ENCODE measurements at regions not wholly inside any gene's neighbourhood (a gene's known extent, or its start where the extent isn't known, plus 50 kb on each side); places are given as distances from the start of the nearest gene placed in this dataset.

DNA sequence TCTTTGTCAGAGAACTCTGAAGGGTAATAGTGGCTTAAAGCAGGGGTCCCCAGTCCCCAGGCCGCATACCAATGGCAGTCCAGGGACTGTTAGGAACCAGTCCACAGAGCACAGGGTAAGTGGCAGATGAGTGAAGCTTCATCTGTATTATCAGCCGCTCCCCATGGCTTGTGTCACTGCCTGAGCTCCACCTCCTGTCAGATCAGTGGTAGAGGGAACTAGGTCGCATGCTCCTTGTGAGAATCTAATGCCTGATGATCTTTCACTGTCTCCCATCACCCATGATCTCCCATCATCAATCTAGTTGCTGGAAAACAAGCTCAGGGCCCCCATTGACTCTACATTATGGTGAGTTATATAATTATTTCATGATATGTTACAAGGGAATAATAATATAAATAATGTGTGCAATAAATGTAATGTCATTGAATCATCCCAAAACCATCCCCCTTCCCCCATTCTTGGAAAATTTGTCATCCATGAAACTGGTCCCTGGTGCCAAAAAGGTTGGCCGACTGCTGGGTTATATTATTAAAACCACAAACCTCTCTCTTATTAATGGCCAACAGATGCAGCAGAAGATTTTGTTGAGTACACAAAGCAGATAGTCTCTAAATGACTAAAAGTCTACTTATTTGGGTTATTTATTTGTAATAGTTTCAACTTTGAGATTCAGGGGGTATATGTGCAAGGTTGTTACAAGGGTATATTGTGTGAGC is 782.7 kb downstream of the CDH11 start:
- no peaks in the 10 kb centered on the region for H3K27me3 ChIP-seq (replicated peaks; ENCODE audit: insufficient read depth, low read length)
- no peaks in the 10 kb centered on the region for H3K79me2 ChIP-seq (ENCODE audit: low read length)
- H3K9me2 ChIP-seq (replicated peaks; ENCODE audit: insufficient read depth, low read length) = no peaks in the 10 kb centered on the region
- no peak overlapping the region for H3K27ac ChIP-seq (ENCODE audit: low read length)
- no peak overlapping the region for H2AFZ ChIP-seq (ENCODE audit: low read length)
- no peaks in the 10 kb centered on the region for H3K4me1 ChIP-seq (ENCODE audit: low read length)
- no peaks in the 10 kb centered on the region for H3F3A ChIP-seq (ENCODE audit: insufficient read depth, low read length)
- no peak for DNase-seq
- no peak overlapping the region for H3K4me2 ChIP-seq (ENCODE audit: low read depth, low read length)
- TF ChIP-seq EZH2phosphoT487 (IDR thresholded peaks at IDR 0.05; ENCODE audit: low read length) = no peak
- no peak for TF ChIP-seq EZH2 (optimal IDR thresholded peaks at IDR 0.05; ENCODE audit: low read depth, low read length)
- TF ChIP-seq, protein P1, sequence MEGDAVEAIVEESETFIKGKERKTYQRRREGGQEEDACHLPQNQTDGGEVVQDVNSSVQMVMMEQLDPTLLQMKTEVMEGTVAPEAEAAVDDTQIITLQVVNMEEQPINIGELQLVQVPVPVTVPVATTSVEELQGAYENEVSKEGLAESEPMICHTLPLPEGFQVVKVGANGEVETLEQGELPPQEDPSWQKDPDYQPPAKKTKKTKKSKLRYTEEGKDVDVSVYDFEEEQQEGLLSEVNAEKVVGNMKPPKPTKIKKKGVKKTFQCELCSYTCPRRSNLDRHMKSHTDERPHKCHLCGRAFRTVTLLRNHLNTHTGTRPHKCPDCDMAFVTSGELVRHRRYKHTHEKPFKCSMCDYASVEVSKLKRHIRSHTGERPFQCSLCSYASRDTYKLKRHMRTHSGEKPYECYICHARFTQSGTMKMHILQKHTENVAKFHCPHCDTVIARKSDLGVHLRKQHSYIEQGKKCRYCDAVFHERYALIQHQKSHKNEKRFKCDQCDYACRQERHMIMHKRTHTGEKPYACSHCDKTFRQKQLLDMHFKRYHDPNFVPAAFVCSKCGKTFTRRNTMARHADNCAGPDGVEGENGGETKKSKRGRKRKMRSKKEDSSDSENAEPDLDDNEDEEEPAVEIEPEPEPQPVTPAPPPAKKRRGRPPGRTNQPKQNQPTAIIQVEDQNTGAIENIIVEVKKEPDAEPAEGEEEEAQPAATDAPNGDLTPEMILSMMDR (IDR thresholded peaks at IDR 0.05; ENCODE audit: low read length) = no peak
- no peaks in the 10 kb centered on the region for H3K36me3 ChIP-seq (replicated peaks; ENCODE audit: insufficient read depth, low read length)
- H3K9me3 ChIP-seq (replicated peaks; ENCODE audit: insufficient read depth, low read length) = no peaks in the 10 kb centered on the region
- no peak overlapping the region for H3K9ac ChIP-seq (ENCODE audit: low read length)
- no peaks in the 10 kb centered on the region for H4K20me1 ChIP-seq (ENCODE audit: insufficient read depth, low read length)
- no peak overlapping the region for H3K4me3 ChIP-seq (ENCODE audit: low read length)

DNA sequence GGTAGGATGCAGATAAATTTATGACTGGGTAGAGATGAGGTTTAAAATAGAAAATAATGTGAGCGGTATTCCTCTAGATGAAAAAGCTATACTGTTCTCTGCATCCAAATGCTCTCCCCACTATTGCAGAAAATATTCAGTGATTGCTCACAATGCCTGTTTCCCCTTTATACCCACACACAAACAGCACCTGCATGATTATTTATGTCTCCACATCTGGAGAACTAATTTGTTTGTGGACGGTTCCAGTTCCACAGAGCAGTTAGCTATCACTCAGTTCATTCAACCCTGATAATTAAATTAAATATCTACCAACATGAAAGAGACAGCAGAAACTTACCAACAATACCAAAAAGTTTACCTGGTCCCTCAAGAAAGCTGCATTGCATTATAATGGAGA is 800.0 kb downstream of the CDH11 start:
- no peaks in the 10 kb centered on the region for H3K4me1 ChIP-seq (ENCODE audit: low read length)
- H3K9ac ChIP-seq (ENCODE audit: low read length) = no peak overlapping the region
- H3K36me3 ChIP-seq (replicated peaks; ENCODE audit: insufficient read depth, low read length) = no peaks in the 10 kb centered on the region
- H3K27me3 ChIP-seq (replicated peaks; ENCODE audit: insufficient read depth, low read length) = no peaks in the 10 kb centered on the region
- H4K20me1 ChIP-seq (ENCODE audit: insufficient read depth, low read length) = no peaks in the 10 kb centered on the region
- no peaks in the 10 kb centered on the region for H3K9me3 ChIP-seq (replicated peaks; ENCODE audit: insufficient read depth, low read length)
- H3K4me3 ChIP-seq (ENCODE audit: low read length) = no peak overlapping the region
- H3F3A ChIP-seq (ENCODE audit: insufficient read depth, low read length) = no peaks in the 10 kb centered on the region
- no peak overlapping the region for H3K27ac ChIP-seq (ENCODE audit: low read length)
- H3K9me2 ChIP-seq (replicated peaks; ENCODE audit: insufficient read depth, low read length) = no peaks in the 10 kb centered on the region
- no peak overlapping the region for H3K4me2 ChIP-seq (ENCODE audit: low read depth, low read length)
- TF ChIP-seq EZH2 (optimal IDR thresholded peaks at IDR 0.05; ENCODE audit: low read depth, low read length) (no peak), EZH2phosphoT487 (IDR thresholded peaks at IDR 0.05; ENCODE audit: low read length) (no peak)
- TF ChIP-seq, protein P1 (IDR thresholded peaks at IDR 0.05; ENCODE audit: low read length) = no peak
- no peak for DNase-seq
- H3K79me2 ChIP-seq (ENCODE audit: low read length) = no peaks in the 10 kb centered on the region
- H2AFZ ChIP-seq (ENCODE audit: low read length) = no peak overlapping the region

DNA sequence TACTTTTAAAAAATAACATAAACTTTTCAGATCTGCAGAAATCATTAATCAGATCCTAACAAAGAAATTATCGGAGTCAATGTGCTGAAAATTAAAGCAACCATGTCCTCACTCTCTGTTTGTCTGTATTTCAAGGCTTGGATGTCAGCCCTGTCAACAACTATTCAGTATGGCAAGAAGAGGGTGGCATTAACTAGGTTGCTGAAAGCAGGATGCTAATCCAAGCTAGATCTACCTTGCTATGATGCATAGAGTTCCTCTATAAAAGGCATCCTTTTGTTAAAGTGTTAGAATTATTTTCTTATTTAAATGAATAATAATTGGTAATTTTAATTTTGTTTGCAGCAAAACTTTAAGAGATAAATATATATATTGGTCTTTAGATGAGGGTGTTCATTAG is 800.8 kb downstream of the CDH11 start:
- H3K27ac ChIP-seq (ENCODE audit: low read length) = no peak overlapping the region
- no peaks in the 10 kb centered on the region for H3K4me1 ChIP-seq (ENCODE audit: low read length)
- H3K79me2 ChIP-seq (ENCODE audit: low read length) = no peaks in the 10 kb centered on the region
- no peaks in the 10 kb centered on the region for H3F3A ChIP-seq (ENCODE audit: insufficient read depth, low read length)
- no peaks in the 10 kb centered on the region for H3K27me3 ChIP-seq (replicated peaks; ENCODE audit: insufficient read depth, low read length)
- no peak overlapping the region for H3K4me3 ChIP-seq (ENCODE audit: low read length)
- no peak for DNase-seq
- H3K9me3 ChIP-seq (replicated peaks; ENCODE audit: insufficient read depth, low read length) = no peaks in the 10 kb centered on the region
- no peak overlapping the region for H2AFZ ChIP-seq (ENCODE audit: low read length)
- H4K20me1 ChIP-seq (ENCODE audit: insufficient read depth, low read length) = no peaks in the 10 kb centered on the region
- TF ChIP-seq EZH2phosphoT487 (IDR thresholded peaks at IDR 0.05; ENCODE audit: low read length) = no peak
- TF ChIP-seq, protein P1 (IDR thresholded peaks at IDR 0.05; ENCODE audit: low read length) = no peak
- no peak for TF ChIP-seq EZH2 (optimal IDR thresholded peaks at IDR 0.05; ENCODE audit: low read depth, low read length)
- no peaks in the 10 kb centered on the region for H3K36me3 ChIP-seq (replicated peaks; ENCODE audit: insufficient read depth, low read length)
- no peaks in the 10 kb centered on the region for H3K9me2 ChIP-seq (replicated peaks; ENCODE audit: insufficient read depth, low read length)
- no peak overlapping the region for H3K9ac ChIP-seq (ENCODE audit: low read length)
- no peak overlapping the region for H3K4me2 ChIP-seq (ENCODE audit: low read depth, low read length)
